Stomach (tissue), 4 donors: ENCODE measurements at regions not wholly inside any gene's neighbourhood (a gene's known extent, or its start where the extent isn't known, plus 50 kb on each side); places are given as distances from the start of the nearest gene placed in this dataset.

Experiments used
- CTCF ChIP-seq, 7 experiments: fragments of 450-650 bp in 4 of 7; fragments of 200-600 bp in 3 of 7; sonication (generic) in 3 of 7; IDR thresholded peaks; one replicate each; pipeline ENCODE4 v1.5.1; 2016 to 2019; ENCODE audit warnings: antibody characterized with exemption in 7 of 7, control low read depth in 2 of 7, mild to moderate bottlenecking in 1 of 7
- EP300 ChIP-seq: sonication (generic); formaldehyde crosslinking; IDR thresholded peaks from one replicate; pipeline ENCODE4 v1.6.1; 2017; ENCODE audit warnings: antibody characterized with exemption
- POLR2A ChIP-seq, 4 donors: fragments of 450-650 bp; IDR thresholded peaks; one replicate each; pipeline ENCODE4 v1.6.1; 2016; ENCODE audit warnings: antibody characterized with exemption in 4 of 4, control low read depth in 2 of 4, mild to moderate bottlenecking in 1 of 4, moderate library complexity in 1 of 4
- POLR2AphosphoS5 ChIP-seq, 3 donors: sonication (generic); formaldehyde crosslinking; IDR thresholded peaks; one replicate each; pipeline ENCODE4 v1.6.1; 2016; ENCODE audit warnings: antibody characterized with exemption in 3 of 3

GRCh38 chr7:49093218-49093617, 168.9 kb downstream of the CDC14C start:
- no peak for TF ChIP-seq CTCF (IDR thresholded peaks at IDR 0.05)
- TF ChIP-seq POLR2AphosphoS5 (IDR thresholded peaks at IDR 0.05), result no peak
- TF ChIP-seq POLR2A (IDR thresholded peaks at IDR 0.05), result no peak
- no peak for TF ChIP-seq EP300
